Transverse colon (tissue), 4 donors: ENCODE measurements at regions not wholly inside any gene's neighbourhood (a gene's known extent, or its start where the extent isn't known, plus 50 kb on each side); places are given as distances from the start of the nearest gene placed in this dataset.

Experiments used
- DNase-seq: peaks from one replicate; pipeline ENCODE4 v3.0.0-alpha.2; 2019
- H3K27ac ChIP-seq, 4 donors: fragments of 200-600 bp; sonication (generic); 2 replicates each; pipeline ENCODE4 v1.5.1; 2016 to 2018; ENCODE audit warnings: inconsistent platforms in 4 of 4
- H3K27me3 ChIP-seq: fragments of 200-600 bp; sonication (generic); 2 replicates; pipeline ENCODE4 v1.5.1; 2017; ENCODE audit warnings: inconsistent platforms
- H3K36me3 ChIP-seq, 4 donors: fragments of 200-600 bp; sonication (generic); 2 replicates each; pipeline ENCODE4 v1.5.1; 2017 to 2019; ENCODE audit warnings: inconsistent platforms in 4 of 4
- H3K4me1 ChIP-seq, 4 donors: fragments of 200-600 bp; sonication (generic); 2 replicates each; pipeline ENCODE4 v1.5.1; 2017 to 2020; ENCODE audit warnings: inconsistent platforms in 4 of 4
- H3K4me3 ChIP-seq, 4 donors: fragments of 200-600 bp; sonication (generic); 1 replicate in 1 of 4; 2 replicates in 3 of 4; pipeline versions ENCODE4 v1.5.1 to v1.6.1; 2017 to 2019; ENCODE audit warnings: inconsistent platforms in 4 of 4
- H3K9me3 ChIP-seq, 2 donors: fragments of 200-600 bp; sonication (generic); 2 replicates each; pipeline ENCODE4 v1.5.1; 2017 to 2019; ENCODE audit warnings: inconsistent platforms in 2 of 2
- CTCF ChIP-seq, 5 experiments: fragments of 200-600 bp in 3 of 5; fragments of 450-650 bp in 2 of 5; sonication (generic) in 3 of 5; IDR thresholded peaks; 1 replicate in 2 of 5; 2 replicates in 3 of 5; pipeline ENCODE4 v1.5.1; 2016 to 2017; ENCODE audit warnings: antibody characterized with exemption in 5 of 5, inconsistent platforms in 3 of 5, mild to moderate bottlenecking in 2 of 5, moderate library complexity in 1 of 5
- EP300 ChIP-seq: sonication (generic); formaldehyde crosslinking; IDR thresholded peaks from one replicate; pipeline ENCODE4 v1.6.1; 2017; ENCODE audit warnings: antibody characterized with exemption, low read depth
- POLR2A ChIP-seq: fragments of 450-650 bp; IDR thresholded peaks from one replicate; pipeline ENCODE4 v1.6.1; 2016; ENCODE audit warnings: antibody characterized with exemption, mild to moderate bottlenecking, moderate library complexity
- POLR2AphosphoS5 ChIP-seq, 3 donors: sonication (generic); formaldehyde crosslinking; IDR thresholded peaks; one replicate each; pipeline ENCODE4 v1.6.1; 2016; ENCODE audit warnings: antibody characterized with exemption in 3 of 3
- WGBS, 2 donors: methylation state at CpG; one replicate each; pipeline ENCODE4 v1.1.5; 2018; ENCODE audit warnings: low coverage in 1 of 2; 5-methylcytosine and 5-hydroxymethylcytosine counted together
- in situ Hi-C, 4 donors: fragments of 200-750 bp; cut with MboI; loops; one replicate each; pipeline versions ENCODE4 v1.15.0 to v1.15.1; 2017; ENCODE audit warnings: low sequenced_read_pairs in 3 of 4, low pct_ligation_motif_present in 1 of 4, low pct_unique_long_range_greater_than_20kb in 1 of 4
- intact Hi-C: fragments of 100-400 bp; cut with DNase I; formaldehyde crosslinking; loops from one replicate; pipeline ENCODE4 v1.15.1; 2023; ENCODE audit warnings: low total_unique reads

GRCh38 chr13:22055259-22055658, 384.4 kb downstream of the FGF9 start:
- no peak overlapping the region for H3K27ac ChIP-seq
- H3K4me3 ChIP-seq = no peak overlapping the region
- H3K27me3 ChIP-seq = no peaks in the 10 kb centered on the region
- H3K36me3 ChIP-seq = no peaks in the 10 kb centered on the region
- H3K9me3 ChIP-seq = no peaks in the 10 kb centered on the region
- in situ Hi-C loops = no loop called here
- intact Hi-C loops = no loop called here
- WGBS, 2 donors = 65 to 67% methylated on average over 5 of the region's 5 CpGs
- no peak for DNase-seq
- TF ChIP-seq POLR2AphosphoS5 (IDR thresholded peaks at IDR 0.05) = no peak
- TF ChIP-seq POLR2A = no peak
- H3K4me1 ChIP-seq = no peaks in the 10 kb centered on the region

GRCh38 chr13:22060187-22060586, 389.3 kb downstream of the FGF9 start:
- Histone ChIP-seq H3K4me1 (no peaks in the 10 kb centered on the region), H3K27ac (no peak overlapping the region), H3K36me3 (no peaks in the 10 kb centered on the region), H3K9me3 (no peaks in the 10 kb centered on the region), H3K27me3 (no peaks in the 10 kb centered on the region), H3K4me3 (no peak overlapping the region)
- DNase-seq = no peak
- in situ Hi-C loops = no loop called here
- WGBS, 2 donors = 50 to 77% methylated on average over 3 to 6 of the region's 6 CpGs
- TF ChIP-seq EP300 (no peak), POLR2A (no peak), CTCF (IDR thresholded peaks at IDR 0.05) (no peak), POLR2AphosphoS5 (IDR thresholded peaks at IDR 0.05) (no peak)
- intact Hi-C loops = no loop called here

- no peak for TF ChIP-seq CTCF (IDR thresholded peaks at IDR 0.05)
- TF ChIP-seq EP300 = no peak
- no peak for TF ChIP-seq POLR2A
- no peak for TF ChIP-seq POLR2AphosphoS5 (IDR thresholded peaks at IDR 0.05)
- Histone ChIP-seq H3K4me1 (no peaks in the 10 kb centered on the region), H3K27ac (peak overlapping the region; percentile 12 to 49 (median 30)), H3K27me3 (no peaks in the 10 kb centered on the region), H3K9me3 (no peaks in the 10 kb centered on the region), H3K36me3 (no peaks in the 10 kb centered on the region), H3K4me3 (no peak overlapping the region)
- no peak for DNase-seq
- 78% methylated on average over 8 of the region's 8 CpGs; no CpG with 5 or more reads in 1 of the 2 donors for WGBS, 2 donors
- intact Hi-C loops = no loop called here
- in situ Hi-C loops = no loop called here
Observed at GRCh38 chr13:22061371-22061805, 390.5 kb downstream of the FGF9 start.

- peak overlapping the region; percentile 12 to 49 (median 30) for H3K27ac ChIP-seq
- intact Hi-C loops = no loop called here
- no peaks in the 10 kb centered on the region for H3K4me1 ChIP-seq
- no peak for DNase-seq
- no peaks in the 10 kb centered on the region for H3K27me3 ChIP-seq
- H3K36me3 ChIP-seq = no peaks in the 10 kb centered on the region
- in situ Hi-C loops = no loop called here
- H3K9me3 ChIP-seq = no peaks in the 10 kb centered on the region
- WGBS, 2 donors = 56 to 61% methylated on average over 6 to 7 of the region's 7 CpGs
- no peak overlapping the region for H3K4me3 ChIP-seq
- TF ChIP-seq CTCF (IDR thresholded peaks at IDR 0.05) (no peak), EP300 (no peak), POLR2A (no peak), POLR2AphosphoS5 (IDR thresholded peaks at IDR 0.05) (no peak)
Observed at GRCh38 chr13:22061806-22062391, 391.0 kb downstream of the FGF9 start.
